A549 (cell line): ENCODE measurements at regions not wholly inside any gene's neighbourhood (a gene's known extent, or its start where the extent isn't known, plus 50 kb on each side); places are given as distances from the start of the nearest gene placed in this dataset.

Experiments
- CEBPB ChIP-seq, 2 experiments: fragments of >200 bp in 1 of 2; sonication (Bioruptor Twin) in 1 of 2; formaldehyde crosslinking in 1 of 2; IDR thresholded peaks; 2 replicates each; pipeline ENCODE4 v1.6.1; 2012 to 2016
- CHD2 ChIP-seq: fragments of 150-350 bp; IDR thresholded peaks from 2 replicates; pipeline ENCODE4 v1.6.1; 2014; ENCODE audit warnings: low read length; ENCODE audit not compliant: partially characterized antibody
- CTCF ChIP-seq: fragments of >200 bp; sonication (Bioruptor Twin); formaldehyde crosslinking; IDR thresholded peaks from 3 replicates; pipeline ENCODE4 v1.5.1; 2016
- ELK1 ChIP-seq: fragments of 150-350 bp; IDR thresholded peaks from 2 replicates; pipeline ENCODE4 v1.6.1; 2014; ENCODE audit warnings: low read depth, mild to moderate bottlenecking, low read length
- ESRRA ChIP-seq: fragments of 150-350 bp; IDR thresholded peaks from 2 replicates; pipeline ENCODE4 v1.6.1; 2014; ENCODE audit warnings: mild to moderate bottlenecking, low read length, borderline replicate concordance
- KDM1A ChIP-seq: fragments of 200-600 bp; sonication (generic); IDR thresholded peaks from 2 replicates; pipeline ENCODE4 v1.6.1; 2016; ENCODE audit warnings: low read depth, mild to moderate bottlenecking
- MAX ChIP-seq: IDR thresholded peaks from 2 replicates; pipeline ENCODE4 v1.6.1; 2012
- MYC ChIP-seq: IDR thresholded peaks from 2 replicates; pipeline ENCODE4 v1.6.1; 2012; ENCODE audit warnings: mild to moderate bottlenecking, inconsistent platforms, low read length, improper control_type of control experiment, borderline replicate concordance
- POLR2A ChIP-seq: IDR thresholded peaks from 2 replicates; pipeline ENCODE4 v1.6.1; 2012; ENCODE audit warnings: mild to moderate bottlenecking, low read length
- RCOR1 ChIP-seq: fragments of 150-350 bp; IDR thresholded peaks from 2 replicates; pipeline ENCODE4 v1.6.1; 2014; ENCODE audit warnings: antibody characterized with exemption, low read length, low read depth
- REST ChIP-seq: fragments of 200-600 bp; sonication (generic); IDR thresholded peaks from 2 replicates; pipeline ENCODE4 v1.6.1; 2016; ENCODE audit warnings: antibody characterized with exemption, mild to moderate bottlenecking, moderate library complexity
- USF2 ChIP-seq: fragments of 450-650 bp; IDR thresholded peaks from 2 replicates; pipeline ENCODE4 v1.6.1; 2014; ENCODE audit warnings: antibody characterized with exemption

GRCh38 chr17:68699936-68700335, 98.8 kb upstream of the FAM20A start:
- TF ChIP-seq ELK1 (no peak), CTCF (no peak), ESRRA (no peak), POLR2A (no peak), REST (no peak), KDM1A (no peak), CEBPB (IDR thresholded peaks at IDR 0.05) (no peak), USF2 (no peak), MAX (no peak), CHD2 (no peak), MYC (no peak), RCOR1 (no peak)
